HG02763 (cell line): ENCODE measurements at regions not wholly inside any gene's neighbourhood (a gene's known extent, or its start where the extent isn't known, plus 50 kb on each side); places are given as distances from the start of the nearest gene placed in this dataset.
"Not testable (repeated sequence)": the region's sequence is repeated elsewhere in the genome, so short reads cannot be mapped to it uniquely, and the experiment has no call there.

Experiments used
- ATAC-seq: cut with Tn5 transposase; IDR thresholded peaks from one replicate; pipeline ENCODE4 v1.9.1; 2021; ENCODE audit warnings: mild to moderate bottlenecking, moderate library complexity; ENCODE audit not compliant: unreplicated experiment

- ATAC-seq, result no peak
Observed at GRCh38 chr15:31433091-31433490, 106.5 kb downstream of the KLF13 start.

- no peak for ATAC-seq
Observed at GRCh38 chr15:31433574-31433973, 106.9 kb downstream of the KLF13 start.

GRCh38 chr15:31434275-31434587 is 107.6 kb downstream of the KLF13 start:
- ATAC-seq, result no peak

- ATAC-seq, result peak; percentile 23
Observed at GRCh38 chr15:31434588-31435260, 108.1 kb downstream of the KLF13 start.

GRCh38 chr15:31435261-31435911 is 108.8 kb downstream of the KLF13 start:
- peak; percentile 60 for ATAC-seq

- no peak for ATAC-seq
Observed at GRCh38 chr15:31435912-31436628, 109.4 kb downstream of the KLF13 start.

- ATAC-seq, result no peak
Observed at GRCh38 chr15:31437686-31438085, 111.1 kb downstream of the KLF13 start.

- no peak for ATAC-seq
Observed at GRCh38 chr15:31438601-31439265, 112.1 kb downstream of the KLF13 start.

GRCh38 chr15:31439328-31439727 is 112.7 kb downstream of the KLF13 start:
- ATAC-seq, result no peak

GRCh38 chr15:31440216-31440615 is 113.6 kb downstream of the KLF13 start:
- ATAC-seq, result not testable (repeated sequence)

- ATAC-seq, result no peak
Observed at GRCh38 chr15:31440754-31441311, 114.2 kb downstream of the KLF13 start.

GRCh38 chr15:31442226-31442625 is 115.6 kb downstream of the KLF13 start:
- ATAC-seq, result no peak

GRCh38 chr15:31442699-31443111 is 116.1 kb downstream of the KLF13 start:
- ATAC-seq, result no peak

- ATAC-seq, result no peak
Observed at GRCh38 chr15:31444844-31445243, 118.2 kb downstream of the KLF13 start.

- ATAC-seq, result no peak
Observed at GRCh38 chr15:31446546-31446945, 119.9 kb downstream of the KLF13 start.

GRCh38 chr15:31447931-31448634 is 121.4 kb downstream of the KLF13 start:
- ATAC-seq, result no peak

- ATAC-seq, result no peak
Observed at GRCh38 chr15:31448635-31448979, 122.0 kb downstream of the KLF13 start.

GRCh38 chr15:31452595-31453557 is 126.2 kb downstream of the KLF13 start:
- ATAC-seq, result no peak

GRCh38 chr15:31453558-31454318 is 127.1 kb downstream of the KLF13 start:
- ATAC-seq, result no peak
